Fibroblast of the aortic adventitia (primary cell): ENCODE measurements at regions not wholly inside any gene's neighbourhood (a gene's known extent, or its start where the extent isn't known, plus 50 kb on each side); places are given as distances from the start of the nearest gene placed in this dataset.

ENCODE experiments used
- DNase-seq: peaks from one replicate; pipeline ENCODE4 v3.0.0-alpha.2; 2010; ENCODE audit warnings: low read depth
- H3K4me3 ChIP-seq: 2 replicates; pipeline ENCODE4 v1.5.1; 2011; ENCODE audit warnings: low read depth, mild to moderate bottlenecking, control low read depth, low read length, moderate library complexity
- TF ChIP-seq, protein P1 (sequence below): IDR thresholded peaks from 2 replicates; pipeline ENCODE4 v1.5.1; 2011; ENCODE audit warnings: mild to moderate bottlenecking, low read length, control low read depth, inconsistent platforms; ENCODE audit not compliant: insufficient read depth

DNA sequence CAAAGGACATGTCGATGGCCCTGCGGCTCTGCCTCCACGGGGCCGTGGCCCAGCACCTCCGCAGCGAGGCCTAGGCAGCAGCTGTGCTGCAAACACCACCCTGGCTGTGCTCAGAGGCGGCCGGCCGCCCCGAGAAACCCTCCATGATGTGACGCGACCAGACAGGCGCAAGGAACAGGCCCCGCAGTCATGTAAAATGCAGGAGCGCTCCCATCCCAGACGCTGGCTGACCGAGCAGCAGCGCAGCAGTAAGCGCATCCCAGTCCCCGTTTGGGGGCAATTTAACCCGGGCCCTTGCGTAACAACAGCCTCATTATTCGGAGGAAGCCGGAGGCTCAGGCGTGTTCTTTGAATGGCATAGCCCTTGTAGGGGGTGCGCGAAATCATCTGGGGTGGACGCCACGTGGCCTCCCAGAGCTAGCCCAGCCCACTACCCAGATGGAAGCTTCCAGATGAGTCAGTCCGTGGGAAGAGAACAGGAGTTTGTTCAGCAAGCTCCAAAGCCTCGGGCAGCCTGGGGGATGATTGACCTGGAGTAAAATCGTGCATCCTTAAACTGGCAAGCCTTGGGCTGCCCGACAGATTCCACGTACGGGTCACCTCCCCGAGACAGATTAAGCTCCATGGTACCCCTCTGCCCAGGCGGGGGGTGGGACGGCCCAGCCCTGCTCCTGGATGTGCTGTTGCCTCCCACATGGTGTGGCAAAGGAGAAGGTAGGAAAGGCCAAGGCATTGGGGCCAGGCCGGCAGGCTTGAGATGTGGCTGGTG is 124.0 kb downstream of the HMX1 start:
- TF ChIP-seq, protein P1, sequence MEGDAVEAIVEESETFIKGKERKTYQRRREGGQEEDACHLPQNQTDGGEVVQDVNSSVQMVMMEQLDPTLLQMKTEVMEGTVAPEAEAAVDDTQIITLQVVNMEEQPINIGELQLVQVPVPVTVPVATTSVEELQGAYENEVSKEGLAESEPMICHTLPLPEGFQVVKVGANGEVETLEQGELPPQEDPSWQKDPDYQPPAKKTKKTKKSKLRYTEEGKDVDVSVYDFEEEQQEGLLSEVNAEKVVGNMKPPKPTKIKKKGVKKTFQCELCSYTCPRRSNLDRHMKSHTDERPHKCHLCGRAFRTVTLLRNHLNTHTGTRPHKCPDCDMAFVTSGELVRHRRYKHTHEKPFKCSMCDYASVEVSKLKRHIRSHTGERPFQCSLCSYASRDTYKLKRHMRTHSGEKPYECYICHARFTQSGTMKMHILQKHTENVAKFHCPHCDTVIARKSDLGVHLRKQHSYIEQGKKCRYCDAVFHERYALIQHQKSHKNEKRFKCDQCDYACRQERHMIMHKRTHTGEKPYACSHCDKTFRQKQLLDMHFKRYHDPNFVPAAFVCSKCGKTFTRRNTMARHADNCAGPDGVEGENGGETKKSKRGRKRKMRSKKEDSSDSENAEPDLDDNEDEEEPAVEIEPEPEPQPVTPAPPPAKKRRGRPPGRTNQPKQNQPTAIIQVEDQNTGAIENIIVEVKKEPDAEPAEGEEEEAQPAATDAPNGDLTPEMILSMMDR = no peak
- H3K4me3 ChIP-seq = no peak overlapping the region
- DNase-seq = no peak

DNA sequence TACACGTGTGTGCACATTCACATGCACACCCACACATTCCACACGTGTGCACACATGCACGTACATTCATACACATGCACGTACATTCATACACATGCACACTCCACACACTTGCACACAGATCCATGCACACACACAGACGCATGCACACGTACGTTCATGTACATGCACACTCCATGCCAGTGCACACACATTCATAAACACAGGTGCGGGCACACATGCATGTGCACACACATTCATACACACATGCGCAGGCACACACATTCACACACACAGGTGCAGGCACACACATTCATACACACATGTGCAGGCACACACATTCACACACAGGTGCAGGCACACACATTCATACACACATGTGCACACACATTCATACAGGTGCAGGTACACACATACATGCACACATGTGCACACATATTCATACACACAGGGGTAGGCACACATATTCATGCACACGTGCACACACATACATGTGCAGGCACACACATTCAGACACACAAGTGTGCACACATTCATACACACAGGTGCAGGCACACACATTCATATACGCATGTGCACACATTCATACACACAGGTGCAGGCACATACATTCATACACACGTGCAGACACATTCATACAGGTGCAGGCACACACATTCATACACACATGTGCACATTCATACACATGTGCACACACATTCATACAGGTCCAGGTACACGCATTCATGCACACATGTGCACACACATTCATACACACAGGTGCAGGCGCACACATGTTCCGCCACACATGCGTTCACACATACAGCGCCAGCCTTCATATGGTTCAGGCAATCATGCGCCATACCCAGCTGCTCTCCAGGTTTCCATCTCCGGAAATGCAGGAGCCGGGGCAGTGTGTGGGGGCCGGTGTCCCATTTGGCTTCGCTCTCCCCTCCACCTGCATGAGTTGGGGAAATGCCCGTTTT is 124.8 kb downstream of the HMX1 start:
- DNase-seq = no peak
- H3K4me3 ChIP-seq = no peak overlapping the region
- TF ChIP-seq, protein P1 = no peak

DNA sequence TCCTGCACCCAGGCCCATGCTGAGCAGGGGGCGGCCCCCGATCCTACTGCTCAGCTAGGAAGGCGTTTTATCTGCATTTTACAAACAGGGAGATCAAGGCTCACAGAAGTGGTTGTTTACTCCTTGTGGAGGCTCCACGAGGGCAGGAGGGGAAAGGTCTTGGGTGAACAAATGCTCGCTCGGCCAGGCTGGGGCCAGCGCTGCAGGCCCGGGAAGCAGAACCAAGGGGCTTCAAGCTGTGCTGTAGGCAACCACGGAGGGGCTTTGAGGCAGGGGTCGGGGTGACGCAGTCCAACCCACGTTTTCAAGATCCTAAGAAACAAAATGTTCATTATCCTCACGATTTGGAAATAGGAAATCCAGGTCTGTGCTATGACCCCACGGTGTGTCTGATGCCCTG is 125.8 kb downstream of the HMX1 start:
- TF ChIP-seq, protein P1 = no peak
- no peak for DNase-seq
- H3K4me3 ChIP-seq = no peak overlapping the region

DNA sequence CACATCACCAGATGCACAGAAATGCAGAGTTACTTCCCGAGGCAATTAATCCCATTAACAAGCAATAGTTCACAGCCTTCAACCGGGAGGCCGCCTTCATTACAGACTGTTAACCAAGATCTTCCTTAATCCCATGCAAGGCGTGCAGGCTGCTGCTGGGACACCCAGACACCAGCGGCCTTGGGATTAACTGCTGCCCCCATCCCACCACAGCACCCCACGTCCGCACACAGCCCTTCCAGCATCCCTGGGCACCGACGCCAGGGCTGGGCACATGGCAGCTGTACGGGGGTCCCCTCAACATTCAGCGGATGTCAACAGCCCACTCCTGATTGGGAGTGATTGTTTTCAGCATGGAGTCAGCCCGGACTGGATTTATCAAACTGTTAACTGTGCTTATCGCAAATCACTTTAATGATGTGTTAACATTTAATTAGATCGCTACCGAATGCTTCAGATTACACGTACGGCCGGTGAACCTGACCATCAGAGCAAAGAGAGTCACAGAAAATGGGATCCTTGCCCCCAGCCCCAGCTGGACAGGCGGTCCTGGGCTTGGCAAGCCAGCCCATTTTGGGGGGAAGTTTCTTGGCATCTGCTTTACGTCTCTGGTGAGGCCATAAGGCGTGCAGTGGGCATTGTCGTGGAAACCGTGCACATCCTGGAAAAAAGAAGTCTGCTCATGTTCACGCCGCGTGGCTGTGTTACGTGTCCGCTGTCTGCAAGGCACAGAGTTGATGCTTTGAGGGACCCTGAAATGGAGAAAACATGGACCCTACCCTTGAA is 126.4 kb downstream of the HMX1 start:
- TF ChIP-seq, protein P1 = no peak
- no peak for DNase-seq
- no peak overlapping the region for H3K4me3 ChIP-seq

DNA sequence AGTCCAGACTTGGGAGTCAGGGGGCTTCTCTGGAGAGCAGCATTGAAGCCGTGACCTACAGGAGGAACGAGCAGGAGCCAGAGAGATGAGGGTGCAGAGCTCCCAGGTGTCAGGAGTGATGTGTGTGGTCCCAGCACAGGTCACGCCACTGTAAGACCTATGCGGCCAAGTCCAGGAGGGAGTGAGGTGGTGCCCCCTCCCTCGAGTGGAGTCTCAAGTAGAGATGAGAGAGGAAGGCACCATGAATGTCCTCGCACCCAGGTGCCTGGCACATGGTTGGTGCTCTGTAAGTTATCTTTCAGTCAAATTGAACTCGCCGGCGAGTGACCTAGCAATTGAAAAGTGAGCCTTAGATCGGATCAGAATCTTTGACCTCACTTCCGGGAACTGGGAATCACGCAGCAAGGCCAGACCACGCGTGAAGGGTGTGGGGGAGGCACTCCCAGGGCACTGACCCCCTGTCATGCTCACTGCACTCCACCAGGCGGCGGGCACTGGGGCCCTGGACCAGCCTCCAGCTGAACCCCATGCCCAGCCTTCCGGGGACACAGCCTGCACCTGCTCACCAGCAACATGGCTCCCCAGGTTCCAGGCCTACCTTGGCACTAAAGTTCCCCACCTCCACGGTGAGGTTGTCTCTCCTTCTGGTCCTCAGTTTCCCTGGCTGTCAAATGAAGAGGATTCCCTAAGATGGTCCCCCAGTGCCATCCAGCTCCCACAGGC is 127.4 kb downstream of the HMX1 start:
- no peak overlapping the region for H3K4me3 ChIP-seq
- no peak for DNase-seq
- TF ChIP-seq, protein P1 = no peak

DNA sequence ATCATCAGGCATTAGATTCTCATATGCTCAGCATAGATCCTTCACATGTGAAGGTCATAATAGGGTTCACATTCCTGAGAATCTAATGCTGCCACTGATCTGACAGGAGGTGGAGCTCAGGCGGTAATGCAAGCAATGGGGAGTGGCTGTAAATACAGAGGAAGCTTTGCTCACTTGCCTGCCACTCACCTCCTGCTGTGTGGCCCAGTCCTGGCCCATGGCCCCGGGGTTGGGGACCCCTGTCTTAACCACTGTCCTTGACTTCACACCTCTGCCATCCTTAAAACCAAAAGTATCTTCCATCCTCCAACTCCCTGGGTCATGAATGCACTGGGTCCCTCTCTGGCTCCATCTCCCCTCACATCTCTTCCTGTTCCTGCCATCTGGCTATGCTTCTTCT is 129.1 kb downstream of the HMX1 start:
- no peak overlapping the region for H3K4me3 ChIP-seq
- TF ChIP-seq, protein P1 = no peak
- DNase-seq = no peak
